ENCODE measurements at regions not wholly inside any gene's neighbourhood (a gene's known extent, or its start where the extent isn't known, plus 50 kb on each side); places are given as distances from the start of the nearest gene placed in this dataset.
"Not testable (repeated sequence)": the region's sequence is repeated elsewhere in the genome, so short reads cannot be mapped to it uniquely, and the experiment has no call there.

GRCh38 chrX:18036394-18036793, 175.3 kb upstream of the RAI2 start:
- Mint-ChIP-seq H3K36me3 (ENCODE audit: insufficient read depth in 2 of 2) (no peaks in the 10 kb centered on the region), H3K27ac (no peak overlapping the region), H3K27me3 (ENCODE audit: low read depth) (peaks cover 17% of the 10 kb centered on the region), H3K9me3 (no peaks in the 10 kb centered on the region), H3K4me3 (no peak overlapping the region), H3K4me1 (ENCODE audit: low read depth) (no peaks in the 10 kb centered on the region)
- DNase-seq (no peak), ATAC-seq (replicated peaks in 1 of 2) (no peak)

DNA sequence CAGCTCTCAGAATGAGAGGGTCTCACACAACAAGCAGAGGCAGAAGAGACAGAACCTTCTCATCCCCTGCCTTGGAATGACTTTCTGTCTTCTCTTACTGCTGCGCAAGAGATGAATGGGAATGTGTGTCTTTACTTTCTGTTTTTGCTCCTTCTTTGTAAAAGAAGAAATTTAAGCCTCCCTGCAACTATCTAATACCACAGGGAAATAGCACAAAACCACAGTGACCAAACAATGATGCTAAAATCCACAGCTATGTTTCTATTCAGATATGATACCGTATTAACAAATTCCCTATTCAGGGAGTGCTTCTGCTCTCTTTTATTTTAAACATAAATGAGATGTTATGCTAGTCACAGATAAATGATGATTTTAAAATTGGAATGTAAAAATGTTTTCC, 173.8 kb upstream of the RAI2 start:
- Mint-ChIP-seq H3K36me3 (ENCODE audit: insufficient read depth in 2 of 2) (no peaks in the 10 kb centered on the region), H3K4me3 (no peak overlapping the region), H3K9me3 (no peaks in the 10 kb centered on the region), H3K27ac (no peak overlapping the region), H3K27me3 (ENCODE audit: low read depth) (peaks cover 17% of the 10 kb centered on the region), H3K4me1 (ENCODE audit: low read depth) (no peaks in the 10 kb centered on the region)
- ATAC-seq (replicated peaks in 1 of 2), result no peak
- DNase-seq, result no peak

- H3K36me3 Mint-ChIP-seq (ENCODE audit: insufficient read depth in 2 of 2), result no peaks in the 10 kb centered on the region
- no peak overlapping the region for H3K4me3 Mint-ChIP-seq
- H3K27me3 Mint-ChIP-seq (ENCODE audit: low read depth), result peaks cover 16% of the 10 kb centered on the region
- no peak for DNase-seq
- H3K4me1 Mint-ChIP-seq (ENCODE audit: low read depth), result no peaks in the 10 kb centered on the region
- no peak overlapping the region for H3K27ac Mint-ChIP-seq
- no peak for ATAC-seq (replicated peaks in 1 of 2)
- H3K9me3 Mint-ChIP-seq, result no peaks in the 10 kb centered on the region
Measured at GRCh38 chrX:18034504-18034903, 173.4 kb upstream of the RAI2 start.

DNA sequence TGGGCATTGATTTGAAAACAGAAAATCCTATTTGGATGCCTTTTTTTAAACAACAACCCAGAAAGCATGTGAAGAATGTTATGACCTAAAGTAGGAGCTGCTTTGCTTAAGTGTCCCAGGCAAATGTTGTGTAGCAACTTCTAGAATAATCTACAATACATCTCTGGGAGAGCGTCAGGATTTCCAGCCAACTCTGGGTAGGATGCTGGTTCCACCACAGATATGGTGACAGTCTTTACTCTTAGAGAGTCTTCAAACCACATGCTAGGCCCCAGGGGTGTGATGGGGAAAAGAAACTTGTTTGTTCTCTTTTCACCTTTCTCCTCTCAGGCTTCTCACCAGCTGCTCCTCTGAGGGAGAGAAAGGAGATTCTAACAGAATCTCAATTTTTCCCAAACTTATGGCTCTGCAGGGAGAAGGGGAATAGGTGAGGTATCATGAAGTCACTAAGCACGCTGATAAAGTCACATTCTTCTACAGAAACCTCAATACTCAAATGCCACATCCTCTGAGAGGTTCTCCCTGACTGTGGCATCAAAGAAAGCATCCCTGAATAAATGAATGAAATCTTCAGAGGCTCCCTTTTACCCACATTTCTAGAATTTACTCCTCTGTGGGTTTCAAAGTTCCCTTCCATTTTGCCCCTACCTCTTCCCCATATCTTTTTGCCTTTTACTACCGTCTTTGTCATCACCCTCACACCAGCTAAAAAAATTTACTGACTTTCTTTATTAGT, 171.6 kb upstream of the RAI2 start:
- no peaks in the 10 kb centered on the region for H3K4me1 Mint-ChIP-seq (ENCODE audit: low read depth)
- no peak overlapping the region for H3K4me3 Mint-ChIP-seq
- no peaks in the 10 kb centered on the region for H3K36me3 Mint-ChIP-seq (ENCODE audit: insufficient read depth in 2 of 2)
- no peaks in the 10 kb centered on the region for H3K9me3 Mint-ChIP-seq
- DNase-seq (no peak), ATAC-seq (replicated peaks in 1 of 2) (peak; percentile 28 to 68)
- no peak overlapping the region for H3K27ac Mint-ChIP-seq
- peaks cover 17% of the 10 kb centered on the region for H3K27me3 Mint-ChIP-seq (ENCODE audit: low read depth)

DNA sequence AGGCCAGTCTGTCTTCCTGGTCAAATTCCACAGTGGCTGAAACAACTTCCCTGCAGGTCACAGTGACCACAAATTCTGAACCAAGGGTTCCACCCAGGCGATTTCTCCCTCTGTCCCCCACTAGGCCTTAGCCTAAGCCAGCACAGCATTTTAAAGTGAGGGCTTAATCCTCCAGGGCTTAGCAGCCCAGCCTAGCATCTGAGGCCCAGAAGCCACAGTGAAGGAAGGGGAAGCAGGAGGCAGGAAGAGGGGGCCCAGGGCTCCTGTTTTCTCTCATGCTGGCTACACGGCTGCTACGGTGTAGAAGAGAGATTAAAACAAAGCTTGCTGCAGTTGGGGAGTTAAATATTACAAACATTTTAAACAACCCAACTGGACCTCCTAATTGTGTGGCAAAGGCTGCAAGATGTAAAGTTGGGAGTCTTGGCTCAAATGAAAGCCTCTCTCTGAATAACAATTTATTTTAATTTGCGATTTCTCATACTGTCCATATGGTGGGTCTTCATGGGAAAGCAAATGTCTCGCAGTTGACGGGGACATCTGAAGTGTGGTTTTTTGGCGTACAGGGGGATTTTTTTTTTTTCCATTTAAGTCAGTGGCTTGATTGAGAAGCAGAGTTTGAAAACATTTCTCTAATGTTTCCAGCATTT, 170.8 kb upstream of the RAI2 start:
- H3K27me3 Mint-ChIP-seq (ENCODE audit: low read depth), result peaks cover 17% of the 10 kb centered on the region
- no peaks in the 10 kb centered on the region for H3K36me3 Mint-ChIP-seq (ENCODE audit: insufficient read depth in 2 of 2)
- H3K4me3 Mint-ChIP-seq, result no peak overlapping the region
- no peaks in the 10 kb centered on the region for H3K9me3 Mint-ChIP-seq
- no peaks in the 10 kb centered on the region for H3K4me1 Mint-ChIP-seq (ENCODE audit: low read depth)
- ATAC-seq (replicated peaks in 1 of 2) (no peak), DNase-seq (no peak)
- no peak overlapping the region for H3K27ac Mint-ChIP-seq

DNA sequence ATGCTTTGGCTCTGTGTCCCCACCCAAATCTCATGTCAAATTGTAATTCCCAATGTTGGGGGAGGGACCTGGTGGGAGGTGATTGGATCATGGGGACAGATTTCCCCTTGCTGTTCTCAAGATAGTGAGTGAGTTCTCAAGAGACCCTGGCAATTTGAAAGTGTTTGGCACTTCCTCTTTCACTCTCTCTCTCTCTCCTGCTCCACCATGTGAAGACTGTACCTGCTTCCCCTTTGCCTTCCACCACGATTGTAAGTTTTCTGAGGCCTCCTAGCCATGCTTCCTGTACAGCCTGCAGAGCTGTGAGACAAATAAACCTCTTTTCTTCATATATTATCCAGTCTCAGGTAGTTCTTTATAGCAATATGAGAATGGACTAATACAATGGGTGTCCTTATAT, 169.6 kb upstream of the RAI2 start:
- H3K9me3 Mint-ChIP-seq; ATAC-seq (replicated peaks in 1 of 2); H3K4me3 Mint-ChIP-seq; H3K4me1 Mint-ChIP-seq (ENCODE audit: low read depth); H3K27ac Mint-ChIP-seq; H3K36me3 Mint-ChIP-seq (ENCODE audit: insufficient read depth in 2 of 2); DNase-seq: not testable (repeated sequence)
- peaks cover 17% of the 10 kb centered on the region for H3K27me3 Mint-ChIP-seq (ENCODE audit: low read depth)

DNA sequence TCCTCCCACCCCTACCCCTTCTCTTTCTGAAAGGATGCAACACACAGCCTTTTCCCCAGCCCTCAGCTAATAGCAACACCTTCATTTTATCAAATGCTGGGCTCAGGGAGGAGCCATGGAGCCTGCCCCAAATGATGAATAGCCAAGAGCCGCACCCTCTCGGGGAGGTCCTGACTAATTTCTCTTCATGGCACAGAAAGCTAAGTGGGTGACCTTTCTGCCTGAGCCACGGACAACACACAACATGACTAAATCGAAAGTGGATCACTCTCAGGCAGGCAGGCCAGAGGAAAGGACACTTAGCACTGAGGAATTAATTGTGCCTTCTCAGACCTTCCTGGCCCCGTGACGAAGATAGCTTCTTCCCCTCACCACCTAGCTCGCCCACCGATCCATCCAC, 165.1 kb upstream of the RAI2 start:
- Mint-ChIP-seq H3K9me3 (no peaks in the 10 kb centered on the region), H3K27ac (no peak overlapping the region), H3K4me3 (no peak overlapping the region), H3K4me1 (ENCODE audit: low read depth) (no peaks in the 10 kb centered on the region), H3K27me3 (ENCODE audit: low read depth) (peaks cover 19% of the 10 kb centered on the region), H3K36me3 (ENCODE audit: insufficient read depth in 2 of 2) (no peaks in the 10 kb centered on the region)
- ATAC-seq (replicated peaks in 1 of 2) (no peak), DNase-seq (no peak)

GRCh38 chrX:18017411-18017810, 156.3 kb upstream of the RAI2 start:
- no peak overlapping the region for H3K27ac Mint-ChIP-seq
- H3K4me1 Mint-ChIP-seq (ENCODE audit: low read depth), result no peaks in the 10 kb centered on the region
- DNase-seq (no peak), ATAC-seq (replicated peaks in 1 of 2) (no peak)
- H3K27me3 Mint-ChIP-seq (ENCODE audit: low read depth), result peaks cover 24% of the 10 kb centered on the region
- H3K9me3 Mint-ChIP-seq, result no peaks in the 10 kb centered on the region
- no peak overlapping the region for H3K4me3 Mint-ChIP-seq
- no peaks in the 10 kb centered on the region for H3K36me3 Mint-ChIP-seq (ENCODE audit: insufficient read depth in 2 of 2)

DNA sequence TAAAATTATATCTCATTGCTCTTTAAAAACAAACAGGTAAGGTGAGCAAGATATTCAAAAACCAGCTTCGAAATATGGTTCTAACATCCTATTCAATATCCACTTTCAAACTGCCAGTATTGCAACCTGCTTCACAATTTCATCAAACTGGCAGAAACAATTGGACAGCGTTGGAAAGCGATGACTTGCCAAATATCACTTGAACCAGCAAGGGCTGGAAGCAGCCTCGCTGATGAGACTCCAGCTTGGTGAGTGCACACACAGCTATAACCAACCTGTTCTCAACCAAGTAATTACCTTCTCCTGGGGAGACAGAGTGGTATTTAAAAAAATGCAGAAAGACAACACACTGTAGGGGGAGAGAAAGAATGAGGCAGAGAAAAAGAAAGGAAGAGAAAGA, 155.8 kb upstream of the RAI2 start:
- ATAC-seq (replicated peaks in 1 of 2), result no peak
- Mint-ChIP-seq H3K4me3 (no peak overlapping the region), H3K27me3 (ENCODE audit: low read depth) (peaks cover 24% of the 10 kb centered on the region), H3K36me3 (ENCODE audit: insufficient read depth in 2 of 2) (no peaks in the 10 kb centered on the region), H3K4me1 (ENCODE audit: low read depth) (no peaks in the 10 kb centered on the region), H3K27ac (no peak overlapping the region), H3K9me3 (no peaks in the 10 kb centered on the region)
- no peak for DNase-seq

- Mint-ChIP-seq H3K27ac (no peak overlapping the region), H3K27me3 (ENCODE audit: low read depth) (peaks cover 26% of the 10 kb centered on the region), H3K9me3 (no peaks in the 10 kb centered on the region), H3K4me3 (no peak overlapping the region), H3K36me3 (ENCODE audit: insufficient read depth in 2 of 2) (no peaks in the 10 kb centered on the region), H3K4me1 (ENCODE audit: low read depth) (no peaks in the 10 kb centered on the region)
- ATAC-seq (replicated peaks in 1 of 2) (no peak), DNase-seq (no peak)
Measured at GRCh38 chrX:18010253-18010652, 149.2 kb upstream of the RAI2 start.

- Mint-ChIP-seq H3K4me1 (ENCODE audit: low read depth) (no peaks in the 10 kb centered on the region), H3K27ac (no peak overlapping the region), H3K9me3 (no peaks in the 10 kb centered on the region), H3K36me3 (ENCODE audit: insufficient read depth in 2 of 2) (no peaks in the 10 kb centered on the region), H3K4me3 (no peak overlapping the region), H3K27me3 (ENCODE audit: low read depth) (peaks cover 25% of the 10 kb centered on the region)
- ATAC-seq (replicated peaks in 1 of 2) (no peak), DNase-seq (no peak)
Measured at GRCh38 chrX:18003876-18004275, 142.8 kb upstream of the RAI2 start.

- Mint-ChIP-seq H3K9me3 (no peaks in the 10 kb centered on the region), H3K36me3 (ENCODE audit: insufficient read depth in 2 of 2) (no peaks in the 10 kb centered on the region), H3K27ac (no peak overlapping the region), H3K4me3 (no peak overlapping the region), H3K27me3 (ENCODE audit: low read depth) (peaks cover 14% of the 10 kb centered on the region), H3K4me1 (ENCODE audit: low read depth) (no peaks in the 10 kb centered on the region)
- no peak for DNase-seq
- ATAC-seq (replicated peaks in 1 of 2), result no peak
Measured at GRCh38 chrX:18002791-18003190, 141.7 kb upstream of the RAI2 start.

GRCh38 chrX:17994429-17994828, 133.3 kb upstream of the RAI2 start:
- ATAC-seq (replicated peaks in 1 of 2) (no peak), DNase-seq (no peak)
- no peak overlapping the region for H3K27ac Mint-ChIP-seq
- H3K9me3 Mint-ChIP-seq, result no peaks in the 10 kb centered on the region
- H3K4me3 Mint-ChIP-seq, result no peak overlapping the region
- no peaks in the 10 kb centered on the region for H3K4me1 Mint-ChIP-seq (ENCODE audit: low read depth)
- H3K27me3 Mint-ChIP-seq (ENCODE audit: low read depth), result peaks cover 19% of the 10 kb centered on the region
- no peaks in the 10 kb centered on the region for H3K36me3 Mint-ChIP-seq (ENCODE audit: insufficient read depth in 2 of 2)

GRCh38 chrX:17993062-17993461, 132.0 kb upstream of the RAI2 start:
- peaks cover 2% of the 10 kb centered on the region for H3K4me1 Mint-ChIP-seq (ENCODE audit: low read depth)
- no peak overlapping the region for H3K27ac Mint-ChIP-seq
- no peak for DNase-seq
- peaks cover 20% of the 10 kb centered on the region for H3K27me3 Mint-ChIP-seq (ENCODE audit: low read depth)
- no peaks in the 10 kb centered on the region for H3K9me3 Mint-ChIP-seq
- no peaks in the 10 kb centered on the region for H3K36me3 Mint-ChIP-seq (ENCODE audit: insufficient read depth in 2 of 2)
- no peak overlapping the region for H3K4me3 Mint-ChIP-seq
- no peak for ATAC-seq (replicated peaks in 1 of 2)

All from activated T-cell treated with anti-CD3 and anti-CD28 coated beads, Interleukin-2, amount 50 U/mL, for 72 hours (primary cell).